B cell (primary cell): ENCODE measurements at regions not wholly inside any gene's neighbourhood (a gene's known extent, or its start where the extent isn't known, plus 50 kb on each side); places are given as distances from the start of the nearest gene placed in this dataset.

Source experiments
- ATAC-seq: fragments of 200-7000 bp; cut with Tn5 transposase; one replicate; pipeline ENCODE4 v1.10.0; 2021; ENCODE audit warnings: low read depth, mild to moderate bottlenecking, moderate number of reproducible peaks, moderate library complexity
- CTCF ChIA-PET: fragments of 350-600 bp; sonication (Branson Sonifier 250); formaldehyde crosslinking; loops from one replicate; lab custom pipeline; 2021; ENCODE audit warnings: antibody characterized with exemption, inconsistent platforms; lab: Charles Lee
- POLR2A ChIA-PET: fragments of 350-600 bp; sonication (Branson Sonifier 250); formaldehyde crosslinking; loops from one replicate; lab custom pipeline; 2021; ENCODE audit warnings: antibody characterized with exemption; lab: Charles Lee
- DNase-seq: peaks from one replicate; pipeline ENCODE4 v3.0.0; 2013
- H2AFZ ChIP-seq: 2 replicates; pipeline ENCODE4 v1.6.1; 2012; ENCODE audit warnings: mild to moderate bottlenecking, low read depth, low read length; ENCODE audit not compliant: insufficient read depth, poor library complexity, severe bottlenecking
- H3K27ac ChIP-seq, 2 donors: 1 replicate in 1 of 2; 2 replicates in 1 of 2; pipeline ENCODE4 v1.5.1; 2012 to 2013; ENCODE audit warnings: low read length in 2 of 2, mild to moderate bottlenecking in 2 of 2, moderate library complexity in 1 of 2
- H3K27me3 ChIP-seq, 4 experiments: fragments of 200-600 bp in 1 of 4; sonication (generic) in 1 of 4; replicated peaks in 1 of 4; 1 replicate in 2 of 4; 2 replicates in 2 of 4; pipeline versions ENCODE4 v1.6.1 to v1.7.0; 2013 to 2016; ENCODE audit warnings: low read length in 3 of 4, mild to moderate bottlenecking in 2 of 4, mixed read lengths in 1 of 4, moderate library complexity in 1 of 4; ENCODE audit not compliant: insufficient read depth in 4 of 4, control insufficient read depth in 3 of 4; ENCODE audit errors: control extremely low read depth in 1 of 4
- H3K36me3 ChIP-seq, 2 experiments: replicated peaks in 1 of 2; 1 replicate in 1 of 2; 2 replicates in 1 of 2; pipeline versions ENCODE4 v1.6.1 to v1.7.1; 2013; ENCODE audit warnings: low read length in 1 of 2; ENCODE audit not compliant: insufficient read depth in 2 of 2, control insufficient read depth in 1 of 2; ENCODE audit errors: control extremely low read depth in 1 of 2, extremely low read depth in 1 of 2
- H3K4me1 ChIP-seq, 2 donors: fragments of 200-600 bp in 1 of 2; sonication (generic) in 1 of 2; 1 replicate in 1 of 2; 2 replicates in 1 of 2; pipeline versions ENCODE4 v1.5.1 to v1.6.1; 2013 to 2017; ENCODE audit warnings: low read length in 2 of 2; ENCODE audit not compliant: control insufficient read depth in 2 of 2, insufficient read depth in 2 of 2
- H3K4me2 ChIP-seq: replicated peaks from 2 replicates; pipeline ENCODE3; 2012; ENCODE audit warnings: mild to moderate bottlenecking, low read depth, low read length; ENCODE audit not compliant: poor library complexity, severe bottlenecking
- H3K4me3 ChIP-seq, 5 experiments: fragments of 200-600 bp in 1 of 5; sonication (generic) in 1 of 5; 1 replicate in 3 of 5; 2 replicates in 2 of 5; pipeline versions ENCODE4 v1.5.1 to v1.7.0; 2011 to 2016; ENCODE audit warnings: low read length in 4 of 5, mild to moderate bottlenecking in 4 of 5, low read depth in 2 of 5, control low read depth in 1 of 5, moderate library complexity in 1 of 5; ENCODE audit not compliant: insufficient read depth in 1 of 5; ENCODE audit errors: control extremely low read depth in 1 of 5, extremely low read depth in 1 of 5
- H3K79me2 ChIP-seq: fragments of 200-600 bp; sonication (generic); one replicate; pipeline ENCODE4 v1.6.0; 2016; ENCODE audit warnings: low read length; ENCODE audit not compliant: control insufficient read depth, insufficient read depth
- H3K9ac ChIP-seq: fragments of 200-600 bp; sonication (generic); 2 replicates; pipeline ENCODE4 v1.6.1; 2017; ENCODE audit warnings: mild to moderate bottlenecking, low read length, moderate library complexity
- H3K9me3 ChIP-seq, 3 donors: one replicate each; pipeline versions ENCODE4 v1.6.1 to v1.7.1; 2013; ENCODE audit warnings: low read length in 2 of 3; ENCODE audit not compliant: control insufficient read depth in 2 of 3, insufficient read depth in 1 of 3; ENCODE audit errors: control extremely low read depth in 1 of 3
- H4K20me1 ChIP-seq: 2 replicates; pipeline ENCODE4 v1.6.0; 2012; ENCODE audit warnings: mild to moderate bottlenecking, low read length; ENCODE audit not compliant: insufficient read depth, control insufficient read depth, poor library complexity, severe bottlenecking
- H3K27ac Mint-ChIP-seq: one replicate; pipeline ENCODE4 v1.8.0; 2021; ENCODE audit warnings: mixed read lengths
- H3K27me3 Mint-ChIP-seq: one replicate; pipeline ENCODE4 v1.8.0; 2021; ENCODE audit warnings: mixed read lengths
- H3K4me1 Mint-ChIP-seq: one replicate; pipeline ENCODE4 v1.8.0; 2021; ENCODE audit warnings: mixed read lengths
- H3K4me3 Mint-ChIP-seq: one replicate; pipeline ENCODE4 v1.8.0; 2021; ENCODE audit warnings: mixed read lengths
- H3K9me3 Mint-ChIP-seq: one replicate; pipeline ENCODE4 v1.8.0; 2022; ENCODE audit warnings: mixed read lengths; ENCODE audit not compliant: insufficient read depth
- CTCF ChIP-seq: fragments of 200-600 bp; IDR thresholded peaks from one replicate; pipeline ENCODE4 v1.8.0; 2022; ENCODE audit warnings: antibody characterized with exemption, mild to moderate bottlenecking
- EZH2 ChIP-seq: IDR thresholded peaks from 2 replicates; pipeline ENCODE4 v1.6.1; 2012; ENCODE audit warnings: borderline replicate concordance, low read depth, mild to moderate bottlenecking, moderate library complexity, low read length; ENCODE audit not compliant: insufficient read depth, poor library complexity, severe bottlenecking
- WGBS: methylation state at CpG from one replicate; pipeline ENCODE4 v1.1.5; 2013; ENCODE audit warnings: missing lambda C conversion rate; ENCODE audit not compliant: insufficient coverage; 5-methylcytosine and 5-hydroxymethylcytosine counted together
- intact Hi-C: fragments of 100-400 bp; cut with micrococcal nuclease; formaldehyde crosslinking; loops from one replicate; pipeline ENCODE4 v1.10.0; 2022

- DNase-seq (no peak), ATAC-seq (no peak)
- Histone ChIP-seq H3K36me3 (no peaks in the 10 kb centered on the region), H3K4me1 (no peaks in the 10 kb centered on the region), H4K20me1 (no peaks in the 10 kb centered on the region), H3K27ac (no peak overlapping the region), H3K27me3 (no peaks in the 10 kb centered on the region), H3K4me2 (no peak overlapping the region), H3K9ac (no peak overlapping the region), H3K4me3 (no peak overlapping the region), H3K79me2 (no peaks in the 10 kb centered on the region), H3K9me3 (peaks cover 0 to 8% (median 0%) of the 10 kb centered on the region in 3 donors), H2AFZ (no peak overlapping the region)
- intact Hi-C loops, result no loop called here
- ChIA-PET POLR2A (no interaction called here), CTCF (no interaction called here)
- TF ChIP-seq CTCF (no peak), EZH2 (no peak)
- H3K27me3 Mint-ChIP-seq, result peaks cover 23% of the 10 kb centered on the region
- no peaks in the 10 kb centered on the region for H3K4me1 Mint-ChIP-seq
- H3K4me3 Mint-ChIP-seq, result no peak overlapping the region
- H3K9me3 Mint-ChIP-seq, result no peaks in the 10 kb centered on the region
- no CpG with 5 or more reads among the region's 4 CpGs for WGBS
- no peak overlapping the region for H3K27ac Mint-ChIP-seq
Observed at GRCh38 chr20:48281501-48281900, 496.2 kb upstream of the SULF2 start.

DNA sequence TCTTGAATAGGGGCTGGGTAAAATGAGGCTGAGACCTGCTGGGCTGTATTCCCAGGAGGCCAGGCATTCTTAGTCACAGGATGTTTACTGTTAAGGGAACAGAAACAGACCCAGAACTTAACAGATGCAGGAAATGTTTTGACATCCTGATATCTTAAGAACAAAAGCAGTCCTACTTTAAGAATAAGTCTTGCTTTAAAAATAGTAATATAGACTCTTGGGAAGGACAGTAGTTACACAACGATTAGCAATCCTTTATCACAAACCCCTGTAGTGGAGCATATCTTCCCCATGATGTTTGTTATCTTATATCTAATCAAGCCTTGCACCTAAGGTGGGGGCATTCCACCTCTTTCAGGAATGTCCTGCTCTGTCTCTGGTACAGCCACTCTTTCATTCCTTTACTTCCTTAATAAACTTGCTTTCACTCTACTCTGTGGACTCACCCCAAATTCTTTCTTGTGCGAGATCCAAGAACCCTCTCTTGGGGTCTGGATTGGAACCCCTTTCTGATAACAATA is 493.7 kb upstream of the SULF2 start:
- no peak overlapping the region for H3K9ac ChIP-seq
- H3K79me2 ChIP-seq, result no peaks in the 10 kb centered on the region
- Mint-ChIP-seq H3K27ac (no peak overlapping the region), H3K9me3 (peaks cover 2% of the 10 kb centered on the region), H3K4me1 (no peaks in the 10 kb centered on the region), H3K4me3 (no peak overlapping the region), H3K27me3 (peaks cover 23% of the 10 kb centered on the region)
- intact Hi-C loops, result no loop called here
- TF ChIP-seq EZH2 (no peak), CTCF (no peak)
- DNase-seq, result no peak
- no peaks in the 10 kb centered on the region for H3K36me3 ChIP-seq
- ATAC-seq, result no peak
- H3K4me3 ChIP-seq, result no peak overlapping the region
- ChIA-PET POLR2A (no interaction called here), CTCF (interaction anchor here (0.6 kb wide), 1 partner anchor 625 kb away, joined by 3 read pairs; no protein-coding TSS in a partner anchor)
- 45% methylated on average over 2 of the region's 2 CpGs for WGBS
- H3K27me3 ChIP-seq, result no peaks in the 10 kb centered on the region
- no peaks in the 10 kb centered on the region for H3K4me1 ChIP-seq
- H3K27ac ChIP-seq, result no peak overlapping the region
- no peak overlapping the region for H3K4me2 ChIP-seq
- no peaks in the 10 kb centered on the region for H4K20me1 ChIP-seq
- H2AFZ ChIP-seq, result no peak overlapping the region
- peaks cover 0 to 8% (median 0%) of the 10 kb centered on the region in 3 donors for H3K9me3 ChIP-seq
